Endothelial cell of umbilical vein (primary cell): ENCODE measurements at regions not wholly inside any gene's neighbourhood (a gene's known extent, or its start where the extent isn't known, plus 50 kb on each side); places are given as distances from the start of the nearest gene placed in this dataset.

Experiments
- BruUV-seq: library from RNA; stranded (reverse); fragments of 400-500 nt; replicated peaks from 2 replicates; lab custom pipeline; 2021; lab: Mats Ljungman, UMichigan
- CTCF ChIA-PET: fragments of 300-600, 350-600 bp; sonication (Branson Sonifier 250); formaldehyde crosslinking; loops from one replicate; lab custom pipeline; 2021; ENCODE audit warnings: antibody characterized with exemption, inconsistent platforms; lab: Charles Lee
- POLR2A ChIA-PET: fragments of 300-600, 350-600 bp; sonication (Branson Sonifier 250); formaldehyde crosslinking; loops from one replicate; lab custom pipeline; 2021; ENCODE audit warnings: antibody characterized with exemption, inconsistent platforms; lab: Charles Lee
- DNase-seq: peaks from one replicate; pipeline ENCODE4 v3.0.0-alpha.2; 2011; ENCODE audit warnings: low read depth, low spot score
- FAIRE-seq: peaks from 2 replicates; lab custom pipeline; 2011; peaks lifted over from hg19 to GRCh38; lab: Jason Lieb, UNC
- H2AFZ ChIP-seq: 2 replicates; pipeline ENCODE4 v1.6.0; 2012; ENCODE audit warnings: low read depth, low read length, control low read depth, inconsistent platforms
- H3K27ac ChIP-seq: 2 replicates; pipeline ENCODE4 v1.5.1; 2011; ENCODE audit warnings: low read depth, mild to moderate bottlenecking, control low read depth, low read length, moderate library complexity; ENCODE audit not compliant: insufficient read depth
- H3K27me3 ChIP-seq, 2 experiments: 2 replicates each; pipeline versions ENCODE4 v1.6.0 to v1.6.1; 2011; ENCODE audit warnings: low read length in 2 of 2, mixed read lengths in 1 of 2; ENCODE audit not compliant: control insufficient read depth in 2 of 2, insufficient read depth in 2 of 2
- H3K36me3 ChIP-seq, 2 experiments: 2 replicates in 1 of 2; 3 replicates in 1 of 2; pipeline ENCODE4 v1.5.1; 2011; ENCODE audit warnings: low read length in 2 of 2, mild to moderate bottlenecking in 1 of 2, moderate library complexity in 1 of 2; ENCODE audit not compliant: control insufficient read depth in 2 of 2, insufficient read depth in 2 of 2; ENCODE audit errors: extremely low read depth in 1 of 2
- H3K4me1 ChIP-seq: 3 replicates; pipeline ENCODE4 v1.5.1; 2011; ENCODE audit warnings: mild to moderate bottlenecking, low read length; ENCODE audit not compliant: control insufficient read depth, insufficient read depth; ENCODE audit errors: extremely low read depth
- H3K4me2 ChIP-seq: 2 replicates; pipeline ENCODE4 v1.6.1; 2011; ENCODE audit warnings: low read length, control low read depth, mixed read lengths; ENCODE audit not compliant: insufficient read depth
- H3K4me3 ChIP-seq, 3 experiments: fragments of 200-600 bp in 1 of 3; sonication (generic), shearing (Covaris generic) in 1 of 3; replicated peaks in 1 of 3; 2 replicates each; pipeline ENCODE4 v1.5.1; 2011 to 2016; ENCODE audit warnings: control low read depth in 3 of 3, low read length in 3 of 3, mild to moderate bottlenecking in 2 of 3, inconsistent platforms in 1 of 3, low read depth in 1 of 3, moderate library complexity in 1 of 3; ENCODE audit not compliant: insufficient read depth in 1 of 3
- H3K79me2 ChIP-seq: 2 replicates; pipeline ENCODE4 v1.6.0; 2012; ENCODE audit warnings: low read length, inconsistent platforms; ENCODE audit not compliant: control insufficient read depth, insufficient read depth
- H3K9ac ChIP-seq: replicated peaks from 2 replicates; pipeline ENCODE3; 2011; ENCODE audit warnings: low read length, control low read depth; ENCODE audit not compliant: insufficient read depth; ENCODE audit errors: extremely low read depth
- H3K9me1 ChIP-seq: replicated peaks from 3 replicates; pipeline ENCODE4 v1.6.0; 2011; ENCODE audit warnings: mild to moderate bottlenecking, low read length; ENCODE audit not compliant: control insufficient read depth, insufficient read depth; ENCODE audit errors: extremely low read depth
- H3K9me3 ChIP-seq: replicated peaks from 2 replicates; pipeline ENCODE4 v1.5.1; 2012; ENCODE audit warnings: low read length, inconsistent platforms; ENCODE audit not compliant: control insufficient read depth, insufficient read depth
- H4K20me1 ChIP-seq: replicated peaks from 2 replicates; pipeline ENCODE3; 2011; ENCODE audit warnings: mild to moderate bottlenecking, low read length; ENCODE audit not compliant: control insufficient read depth, insufficient read depth; ENCODE audit errors: extremely low read depth
- EZH2 ChIP-seq: IDR thresholded peaks from 2 replicates; pipeline ENCODE4 v1.6.1; 2012; ENCODE audit warnings: borderline replicate concordance, low read depth, mild to moderate bottlenecking, moderate library complexity, low read length, inconsistent platforms; ENCODE audit not compliant: severe bottlenecking
- FOS ChIP-seq: IDR thresholded peaks from 2 replicates; pipeline ENCODE4 v1.6.1; 2011; ENCODE audit warnings: mild to moderate bottlenecking, low read length, moderate library complexity, borderline replicate concordance; ENCODE audit not compliant: insufficient read depth
- GATA2 ChIP-seq: IDR thresholded peaks from 2 replicates; pipeline ENCODE4 v1.7.0; 2011; ENCODE audit warnings: low read depth, mild to moderate bottlenecking, moderate library complexity, mixed read lengths, low read length; ENCODE audit not compliant: insufficient read length, insufficient read depth
- JUN ChIP-seq: IDR thresholded peaks from 2 replicates; pipeline ENCODE4 v1.6.1; 2011; ENCODE audit warnings: borderline replicate concordance, low read depth; ENCODE audit not compliant: insufficient read length, insufficient read depth
- MYC ChIP-seq: IDR thresholded peaks from one replicate; pipeline ENCODE4 v1.6.1; 2011; ENCODE audit warnings: mild to moderate bottlenecking, low read depth, low read length
- POLR2A ChIP-seq: IDR thresholded peaks from 2 replicates; pipeline ENCODE4 v1.6.1; 2012; ENCODE audit warnings: low read depth, mild to moderate bottlenecking, control low read depth, low read length
- POLR2AphosphoS5 ChIP-seq: IDR thresholded peaks from 2 replicates; pipeline ENCODE4 v1.6.1; 2012; ENCODE audit warnings: low read depth, mild to moderate bottlenecking, control low read depth, low read length, moderate library complexity; ENCODE audit not compliant: insufficient read depth
- dilution Hi-C: fragments of 300-500 bp; cut with MboI; formaldehyde crosslinking; loops from one replicate; pipeline ENCODE4 v1.15.0; 2019; ENCODE audit warnings: low sequenced_read_pairs; ENCODE audit not compliant: extremely low pct_ligation_motif_present
- intact Hi-C: fragments of 100-400 bp; cut with micrococcal nuclease; formaldehyde crosslinking; loops from one replicate; pipeline ENCODE4 v1.10.0; 2022
- TF ChIP-seq, protein P1 (sequence below): IDR thresholded peaks from 2 replicates; pipeline ENCODE4 v1.6.1; 2011; ENCODE audit not compliant: insufficient read depth, insufficient read length
- TF ChIP-seq, protein P2 (sequence below), 2 donors: IDR thresholded peaks; 1 replicate in 1 of 2; 2 replicates in 1 of 2; pipeline ENCODE4 v1.5.1; 2011; ENCODE audit warnings: low read length in 2 of 2, mild to moderate bottlenecking in 2 of 2, moderate library complexity in 2 of 2, control low read depth in 1 of 2, inconsistent platforms in 1 of 2, low read depth in 1 of 2; ENCODE audit not compliant: insufficient read depth in 1 of 2; ENCODE audit errors: extremely low read depth in 1 of 2

DNA sequence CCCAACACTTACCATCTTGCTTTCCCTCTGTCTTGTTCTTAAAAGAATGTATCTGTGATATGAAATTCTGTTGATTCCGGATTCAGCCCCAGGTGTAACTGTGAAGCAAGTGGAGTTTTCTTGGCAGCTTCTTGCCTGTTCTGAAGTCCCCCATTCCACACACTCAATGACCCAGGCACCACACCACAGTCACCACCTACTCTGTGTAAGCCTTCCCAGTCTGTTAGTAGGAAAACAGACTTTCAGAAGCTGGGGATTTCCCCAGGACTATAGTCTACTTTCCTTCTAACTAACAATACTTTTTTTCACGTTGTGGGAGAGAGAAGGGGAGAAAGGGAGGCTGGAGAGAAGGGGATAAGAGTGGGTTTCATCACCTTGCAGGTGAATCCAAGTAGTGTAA is 299.1 kb upstream of the PROX1 start:
- no peaks in the 10 kb centered on the region for H3K9me1 ChIP-seq
- no peak for DNase-seq
- intact Hi-C loops = no loop called here
- CTCF ChIA-PET = no interaction called here
- H3K4me1 ChIP-seq = no peaks in the 10 kb centered on the region
- no peaks in the 10 kb centered on the region for H3K36me3 ChIP-seq
- no peak overlapping the region for H3K4me3 ChIP-seq
- H3K27ac ChIP-seq = no peak overlapping the region
- no peaks in the 10 kb centered on the region for H3K79me2 ChIP-seq
- BruUV-seq = no TSS peak
- no peak overlapping the region for H3K4me2 ChIP-seq
- no peak for FAIRE-seq
- no peaks in the 10 kb centered on the region for H3K27me3 ChIP-seq
- dilution Hi-C loops = no loop called here
- no peak overlapping the region for H2AFZ ChIP-seq
- TF ChIP-seq GATA2 (no peak), POLR2AphosphoS5 (no peak), MYC (no peak)
- TF ChIP-seq, protein P1, sequence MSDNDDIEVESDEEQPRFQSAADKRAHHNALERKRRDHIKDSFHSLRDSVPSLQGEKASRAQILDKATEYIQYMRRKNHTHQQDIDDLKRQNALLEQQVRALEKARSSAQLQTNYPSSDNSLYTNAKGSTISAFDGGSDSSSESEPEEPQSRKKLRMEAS = no peak
- no peak overlapping the region for H3K9ac ChIP-seq
- H3K9me3 ChIP-seq = no peaks in the 10 kb centered on the region
- POLR2A ChIA-PET = no interaction called here
- no peaks in the 10 kb centered on the region for H4K20me1 ChIP-seq

DNA sequence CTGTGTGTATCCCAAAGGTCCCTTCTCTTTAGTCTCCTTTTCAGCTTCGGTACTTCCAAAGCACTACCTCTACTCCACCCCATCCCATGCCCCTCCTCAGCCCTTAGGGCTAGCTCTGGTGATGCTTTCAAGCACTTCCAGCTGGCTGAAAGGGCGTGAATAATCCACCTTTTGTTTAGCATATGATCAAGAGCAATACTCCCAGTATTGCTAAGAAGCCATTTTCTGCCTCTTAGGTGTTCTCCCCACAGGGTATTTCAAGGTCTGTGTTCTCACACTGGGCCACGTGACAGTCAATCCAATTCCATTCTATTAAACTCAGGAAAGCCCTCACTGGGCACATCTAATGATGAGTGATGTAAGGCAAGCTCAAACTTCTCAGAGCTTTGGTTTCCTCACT is 298.5 kb upstream of the PROX1 start:
- dilution Hi-C loops (no loop called here), intact Hi-C loops (no loop called here)

More for the DNA sequence above, 298.5 kb upstream of the PROX1 start:
- H3K4me3 ChIP-seq = no peak overlapping the region
- TF ChIP-seq JUN (no peak), POLR2A (no peak), MYC (no peak), GATA2 (no peak), POLR2AphosphoS5 (no peak), EZH2 (no peak), FOS (no peak)
- TF ChIP-seq, protein P1 = no peak
- TF ChIP-seq, protein P2, sequence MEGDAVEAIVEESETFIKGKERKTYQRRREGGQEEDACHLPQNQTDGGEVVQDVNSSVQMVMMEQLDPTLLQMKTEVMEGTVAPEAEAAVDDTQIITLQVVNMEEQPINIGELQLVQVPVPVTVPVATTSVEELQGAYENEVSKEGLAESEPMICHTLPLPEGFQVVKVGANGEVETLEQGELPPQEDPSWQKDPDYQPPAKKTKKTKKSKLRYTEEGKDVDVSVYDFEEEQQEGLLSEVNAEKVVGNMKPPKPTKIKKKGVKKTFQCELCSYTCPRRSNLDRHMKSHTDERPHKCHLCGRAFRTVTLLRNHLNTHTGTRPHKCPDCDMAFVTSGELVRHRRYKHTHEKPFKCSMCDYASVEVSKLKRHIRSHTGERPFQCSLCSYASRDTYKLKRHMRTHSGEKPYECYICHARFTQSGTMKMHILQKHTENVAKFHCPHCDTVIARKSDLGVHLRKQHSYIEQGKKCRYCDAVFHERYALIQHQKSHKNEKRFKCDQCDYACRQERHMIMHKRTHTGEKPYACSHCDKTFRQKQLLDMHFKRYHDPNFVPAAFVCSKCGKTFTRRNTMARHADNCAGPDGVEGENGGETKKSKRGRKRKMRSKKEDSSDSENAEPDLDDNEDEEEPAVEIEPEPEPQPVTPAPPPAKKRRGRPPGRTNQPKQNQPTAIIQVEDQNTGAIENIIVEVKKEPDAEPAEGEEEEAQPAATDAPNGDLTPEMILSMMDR (IDR thresholded peaks at IDR 0.05; ENCODE audit: extremely low read depth in 1 of 2, insufficient read depth in 1 of 2, low read depth in 1 of 2, low read length in 2 of 2) = no peak
- no peaks in the 10 kb centered on the region for H4K20me1 ChIP-seq
- no peak for FAIRE-seq
- H3K4me2 ChIP-seq = no peak overlapping the region
- H3K27me3 ChIP-seq = no peaks in the 10 kb centered on the region
- H3K9me1 ChIP-seq = no peaks in the 10 kb centered on the region
- DNase-seq = no peak
- ChIA-PET CTCF (interaction anchor here (1.0 kb wide), 1 partner anchor 198 kb away, joined by 3 read pairs; no protein-coding TSS in a partner anchor), POLR2A (no interaction called here)
- no peak overlapping the region for H2AFZ ChIP-seq
- no peaks in the 10 kb centered on the region for H3K79me2 ChIP-seq
- no peaks in the 10 kb centered on the region for H3K9me3 ChIP-seq
- no peak overlapping the region for H3K27ac ChIP-seq
- no peaks in the 10 kb centered on the region for H3K36me3 ChIP-seq
- H3K9ac ChIP-seq = no peak overlapping the region
- H3K4me1 ChIP-seq = no peaks in the 10 kb centered on the region
- no TSS peak for BruUV-seq
